H9 (cell line): ENCODE measurements at regions not wholly inside any gene's neighbourhood (a gene's known extent, or its start where the extent isn't known, plus 50 kb on each side); places are given as distances from the start of the nearest gene placed in this dataset.

Experiments
- DNase-seq: peaks from one replicate; pipeline ENCODE4 v3.0.0-alpha.2; 2017
- H2AFZ ChIP-seq: one replicate; pipeline ENCODE4 v1.6.1; 2013; ENCODE audit warnings: mild to moderate bottlenecking, low read length, control low read depth, moderate library complexity
- H2AK5ac ChIP-seq: 2 replicates; pipeline ENCODE4 v1.6.1; 2013; ENCODE audit warnings: low read length, control low read depth, mixed read lengths; ENCODE audit not compliant: insufficient read length
- H2BK120ac ChIP-seq: one replicate; pipeline ENCODE4 v1.6.1; 2013; ENCODE audit warnings: low read depth, mild to moderate bottlenecking, low read length, control low read depth, inconsistent platforms; ENCODE audit not compliant: poor library complexity, severe bottlenecking
- H2BK12ac ChIP-seq: 2 replicates; pipeline ENCODE4 v1.6.1; 2013; ENCODE audit warnings: low read length, control low read depth, mixed read lengths, low read depth; ENCODE audit not compliant: insufficient read length
- H2BK15ac ChIP-seq: 2 replicates; pipeline ENCODE4 v1.6.1; 2013; ENCODE audit warnings: low read depth, low read length, control low read depth
- H2BK20ac ChIP-seq: one replicate; pipeline ENCODE4 v1.6.1; 2013; ENCODE audit warnings: low read depth, mild to moderate bottlenecking, low read length, control low read depth, inconsistent platforms; ENCODE audit not compliant: poor library complexity, severe bottlenecking
- H2BK5ac ChIP-seq: 2 replicates; pipeline ENCODE4 v1.6.1; 2013; ENCODE audit warnings: low read length, control low read depth, mixed read lengths; ENCODE audit not compliant: insufficient read length
- H3K14ac ChIP-seq: 2 replicates; pipeline ENCODE4 v1.6.1; 2013; ENCODE audit warnings: low read length, control low read depth; ENCODE audit not compliant: insufficient read depth
- H3K18ac ChIP-seq: 2 replicates; pipeline ENCODE4 v1.6.1; 2013; ENCODE audit warnings: low read depth, mild to moderate bottlenecking, mixed read lengths, low read length, control low read depth; ENCODE audit not compliant: insufficient read length
- H3K23ac ChIP-seq: 2 replicates; pipeline ENCODE4 v1.6.1; 2013; ENCODE audit warnings: low read length, control low read depth, mixed read lengths, low read depth; ENCODE audit not compliant: insufficient read length
- H3K23me2 ChIP-seq: 2 replicates; pipeline ENCODE4 v1.6.1; 2013; ENCODE audit warnings: low read depth, mild to moderate bottlenecking, mixed read lengths, low read length, control low read depth; ENCODE audit not compliant: insufficient read length, poor library complexity, severe bottlenecking
- H3K27ac ChIP-seq: 2 replicates; pipeline ENCODE4 v1.5.1; 2013; ENCODE audit warnings: low read length, control low read depth, mixed read lengths, low read depth; ENCODE audit not compliant: insufficient read length
- H3K27me3 ChIP-seq: 2 replicates; pipeline ENCODE4 v1.6.1; 2013; ENCODE audit warnings: low read length, control low read depth, inconsistent platforms; ENCODE audit not compliant: insufficient read depth
- H3K4ac ChIP-seq: 2 replicates; pipeline ENCODE4 v1.6.1; 2013; ENCODE audit warnings: low read depth, mild to moderate bottlenecking, control low read depth, inconsistent platforms, low read length, moderate library complexity
- H3K4me1 ChIP-seq: 2 replicates; pipeline ENCODE4 v1.6.1; 2013; ENCODE audit warnings: low read length, control low read depth, inconsistent platforms; ENCODE audit not compliant: insufficient read depth
- H3K4me2 ChIP-seq: 2 replicates; pipeline ENCODE4 v1.6.1; 2013; ENCODE audit warnings: low read length, control low read depth, mixed read lengths; ENCODE audit not compliant: insufficient read length, insufficient read depth
- H3K56ac ChIP-seq: 2 replicates; pipeline ENCODE4 v1.6.1; 2013; ENCODE audit warnings: low read depth, mild to moderate bottlenecking, mixed read lengths, low read length, control low read depth; ENCODE audit not compliant: insufficient read length
- H3K79me1 ChIP-seq: 2 replicates; pipeline ENCODE4 v1.6.1; 2013; ENCODE audit warnings: low read depth, mild to moderate bottlenecking, moderate library complexity, low read length, control low read depth, inconsistent platforms; ENCODE audit not compliant: insufficient read depth, poor library complexity, severe bottlenecking
- H3K79me2 ChIP-seq: 2 replicates; pipeline ENCODE4 v1.6.1; 2013; ENCODE audit warnings: low read length, control low read depth, inconsistent platforms; ENCODE audit not compliant: insufficient read depth
- H3K9ac ChIP-seq: 2 replicates; pipeline ENCODE4 v1.6.1; 2013; ENCODE audit warnings: low read length, control low read depth, mixed read lengths; ENCODE audit not compliant: insufficient read length; ENCODE audit errors: extremely low read depth
- H3K9me3 ChIP-seq: one replicate; pipeline ENCODE4 v1.6.1; 2013; ENCODE audit warnings: low read depth, low read length, inconsistent platforms; ENCODE audit not compliant: control insufficient read depth
- H3T11ph ChIP-seq: one replicate; pipeline ENCODE4 v1.6.1; 2013; ENCODE audit warnings: mild to moderate bottlenecking, low read length, control low read depth, inconsistent platforms
- H4K20me1 ChIP-seq: one replicate; pipeline ENCODE4 v1.6.1; 2013; ENCODE audit not compliant: control insufficient read depth, insufficient read length, insufficient read depth
- H4K5ac ChIP-seq: 2 replicates; pipeline ENCODE4 v1.6.1; 2013; ENCODE audit warnings: low read depth, mild to moderate bottlenecking, mixed read lengths, low read length, control low read depth; ENCODE audit not compliant: insufficient read length
- H4K8ac ChIP-seq: replicated peaks from 2 replicates; pipeline ENCODE4 v1.6.1; 2013; ENCODE audit warnings: low read length, control low read depth, mixed read lengths, low read depth; ENCODE audit not compliant: insufficient read length
- H4K91ac ChIP-seq: 2 replicates; pipeline ENCODE4 v1.6.1; 2013; ENCODE audit warnings: low read depth, mild to moderate bottlenecking, moderate library complexity, mixed read lengths, low read length, control low read depth; ENCODE audit not compliant: insufficient read length
- H3K27ac Mint-ChIP-seq, 3 experiments: 2 replicates in 2 of 3; 3 replicates in 1 of 3; pipeline ENCODE4 v1.8.0; 2020 to 2021; ENCODE audit warnings: mixed read lengths in 3 of 3, mild to moderate bottlenecking in 1 of 3, moderate library complexity in 1 of 3
- H3K27me3 Mint-ChIP-seq: 2 replicates; pipeline ENCODE4 v1.8.0; 2021; ENCODE audit warnings: low read depth, mild to moderate bottlenecking, moderate library complexity, mixed read lengths
- H3K36me3 Mint-ChIP-seq, 3 experiments: 2 replicates in 2 of 3; 3 replicates in 1 of 3; pipeline ENCODE4 v1.8.0; 2020 to 2021; ENCODE audit warnings: low read depth in 3 of 3, mixed read lengths in 3 of 3; ENCODE audit not compliant: insufficient read depth in 1 of 3
- H3K4me1 Mint-ChIP-seq, 2 experiments: 2 replicates each; pipeline ENCODE4 v1.8.0; 2020; ENCODE audit warnings: mixed read lengths in 2 of 2
- H3K4me3 Mint-ChIP-seq, 2 experiments: 2 replicates in 1 of 2; 3 replicates in 1 of 2; pipeline ENCODE4 v1.8.0; 2020 to 2021; ENCODE audit warnings: mild to moderate bottlenecking in 2 of 2, mixed read lengths in 2 of 2, moderate library complexity in 1 of 2
- H3K9me3 Mint-ChIP-seq, 2 experiments: 2 replicates in 1 of 2; 3 replicates in 1 of 2; pipeline ENCODE4 v1.8.0; 2020; ENCODE audit warnings: mild to moderate bottlenecking in 2 of 2, mixed read lengths in 2 of 2, moderate library complexity in 1 of 2
- WGBS: extraction: QIAGEN DNeasy Blood & Tissue Kit; methylation state at CpG from one replicate; pipeline ENCODE4 v1.1.7; 2013; ENCODE audit warnings: missing lambda C conversion rate, low lambda C conversion rate, mixed read lengths; ENCODE audit not compliant: insufficient read length; ENCODE audit errors: extremely low coverage; 5-methylcytosine and 5-hydroxymethylcytosine counted together
- TF ChIP-seq, protein P1 (sequence below): fragments of 200-600 bp; sonication (generic); conservative IDR thresholded peaks from 3 replicates; pipeline ENCODE4 v1.8.0; 2021; ENCODE audit warnings: antibody characterized with exemption, mild to moderate bottlenecking

DNA sequence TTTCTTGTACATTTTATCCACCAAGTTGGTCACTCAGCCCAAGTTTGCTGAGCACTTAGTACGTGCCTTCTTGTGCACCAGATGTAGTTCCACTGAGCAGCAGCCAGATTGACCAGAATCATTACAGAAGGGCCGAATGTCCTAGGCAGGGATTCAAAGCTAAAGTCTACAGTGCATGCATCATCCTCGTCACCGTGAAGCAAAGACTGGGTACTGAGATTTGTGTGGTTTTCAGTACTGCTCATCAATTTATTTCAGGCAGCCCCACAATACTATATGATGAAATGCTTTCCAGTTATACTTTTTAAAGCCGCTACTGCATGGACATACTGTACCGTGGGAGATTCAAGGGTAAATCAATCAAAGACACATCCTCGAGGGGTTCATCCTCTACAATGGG lies 227.0 kb downstream of the ARRDC4 start:
- Mint-ChIP-seq H3K9me3 (peaks cover 0 to 4% of the 10 kb centered on the region in 2 experiments; a peak in 1 of 5 replicates), H3K36me3 (peaks cover 0 to 3% (median 0%) of the 10 kb centered on the region in 3 experiments; a peak in 1 of 7 replicates), H3K4me3 (no peak overlapping the region), H3K27ac (no peak overlapping the region), H3K4me1 (no peaks in the 10 kb centered on the region), H3K27me3 (no peaks in the 10 kb centered on the region; the same call in none of the 2 replicates)
- H3K4ac ChIP-seq, result no peak overlapping the region
- no peak overlapping the region for H3K27ac ChIP-seq
- H3K14ac ChIP-seq, result no peak overlapping the region
- no peaks in the 10 kb centered on the region for H3K9me3 ChIP-seq
- H2BK120ac ChIP-seq, result no peak overlapping the region
- no peak overlapping the region for H2BK15ac ChIP-seq
- H4K20me1 ChIP-seq, result no peaks in the 10 kb centered on the region
- H4K8ac ChIP-seq, result no peak overlapping the region
- H3K79me1 ChIP-seq, result no peaks in the 10 kb centered on the region
- no peaks in the 10 kb centered on the region for H3K23me2 ChIP-seq
- H2BK20ac ChIP-seq, result no peak overlapping the region
- no peak overlapping the region for H3K23ac ChIP-seq
- no CpG with 5 or more reads among the region's 7 CpGs for WGBS
- H2AK5ac ChIP-seq, result no peak overlapping the region
- no peak overlapping the region for H2BK12ac ChIP-seq
- H3K4me2 ChIP-seq, result no peak overlapping the region
- H3K27me3 ChIP-seq, result no peaks in the 10 kb centered on the region
- no peak for DNase-seq
- H2BK5ac ChIP-seq, result no peak overlapping the region
- no peaks in the 10 kb centered on the region for H3K79me2 ChIP-seq
- H3K4me1 ChIP-seq, result no peaks in the 10 kb centered on the region
- no peak overlapping the region for H3K9ac ChIP-seq
- H3K18ac ChIP-seq, result no peak overlapping the region
- no peak overlapping the region for H3K56ac ChIP-seq
- no peak overlapping the region for H3T11ph ChIP-seq
- no peak overlapping the region for H2AFZ ChIP-seq
- H4K5ac ChIP-seq, result no peak overlapping the region
- TF ChIP-seq, protein P1, sequence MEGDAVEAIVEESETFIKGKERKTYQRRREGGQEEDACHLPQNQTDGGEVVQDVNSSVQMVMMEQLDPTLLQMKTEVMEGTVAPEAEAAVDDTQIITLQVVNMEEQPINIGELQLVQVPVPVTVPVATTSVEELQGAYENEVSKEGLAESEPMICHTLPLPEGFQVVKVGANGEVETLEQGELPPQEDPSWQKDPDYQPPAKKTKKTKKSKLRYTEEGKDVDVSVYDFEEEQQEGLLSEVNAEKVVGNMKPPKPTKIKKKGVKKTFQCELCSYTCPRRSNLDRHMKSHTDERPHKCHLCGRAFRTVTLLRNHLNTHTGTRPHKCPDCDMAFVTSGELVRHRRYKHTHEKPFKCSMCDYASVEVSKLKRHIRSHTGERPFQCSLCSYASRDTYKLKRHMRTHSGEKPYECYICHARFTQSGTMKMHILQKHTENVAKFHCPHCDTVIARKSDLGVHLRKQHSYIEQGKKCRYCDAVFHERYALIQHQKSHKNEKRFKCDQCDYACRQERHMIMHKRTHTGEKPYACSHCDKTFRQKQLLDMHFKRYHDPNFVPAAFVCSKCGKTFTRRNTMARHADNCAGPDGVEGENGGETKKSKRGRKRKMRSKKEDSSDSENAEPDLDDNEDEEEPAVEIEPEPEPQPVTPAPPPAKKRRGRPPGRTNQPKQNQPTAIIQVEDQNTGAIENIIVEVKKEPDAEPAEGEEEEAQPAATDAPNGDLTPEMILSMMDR, result no peak
- H4K91ac ChIP-seq, result no peak overlapping the region
